ENCODE measurements at regions not wholly inside any gene's neighbourhood (a gene's known extent, or its start where the extent isn't known, plus 50 kb on each side); places are given as distances from the start of the nearest gene placed in this dataset.

GRCh38 chr1:221873673-221874072 is 131.8 kb upstream of the DUSP10 start:
- no peaks in the 10 kb centered on the region for H3K9me2 ChIP-seq (replicated peaks; ENCODE audit: low read length)
- H4K20me1 ChIP-seq (ENCODE audit: low read length), result no peaks in the 10 kb centered on the region
- no TSS peak for BruUV-seq (replicated peaks)
- no peak overlapping the region for H3K4me2 ChIP-seq (ENCODE audit: low read length)
- no peaks in the 10 kb centered on the region for H3F3A ChIP-seq (ENCODE audit: low read length, unreplicated experiment)
- no peak overlapping the region for H3K27ac ChIP-seq (ENCODE audit: low read length)
- no peaks in the 10 kb centered on the region for H3K27me3 ChIP-seq (ENCODE audit: low read length)
- ATAC-seq, result no peak
- H3K4me1 ChIP-seq (ENCODE audit: insufficient read depth, low read length), result peaks cover 18% of the 10 kb centered on the region
- H2AFZ ChIP-seq (ENCODE audit: low read length), result no peak overlapping the region
- H3K79me2 ChIP-seq (ENCODE audit: low read length), result no peaks in the 10 kb centered on the region
- DNase-seq, result no peak
- CTCF ChIA-PET, result no interaction called here
- H3K9ac ChIP-seq (ENCODE audit: low read length), result no peak overlapping the region
- intact Hi-C loops (cut with micrococcal nuclease), result no loop called here
- POLR2A ChIA-PET (ENCODE audit: unreplicated experiment), result no interaction called here
- H3K4me3 ChIP-seq (ENCODE audit: low read length), result no peak overlapping the region
- TF ChIP-seq CTCF (conservative IDR thresholded peaks at IDR 0.05; ENCODE audit: low read depth, low read length) (no peak), EZH2 (IDR thresholded peaks at IDR 0.05; ENCODE audit: low read length, unreplicated experiment) (no peak), EZH2phosphoT487 (IDR thresholded peaks at IDR 0.05; ENCODE audit: borderline replicate concordance, low read length) (no peak)
- H3K9me3 ChIP-seq (ENCODE audit: low read length), result no peaks in the 10 kb centered on the region
- H3K36me3 ChIP-seq (ENCODE audit: low read depth, low read length), result no peaks in the 10 kb centered on the region

- no peak overlapping the region for H3K27ac ChIP-seq (ENCODE audit: low read length)
- no peaks in the 10 kb centered on the region for H3K9me2 ChIP-seq (replicated peaks; ENCODE audit: low read length)
- no peak overlapping the region for H3K4me3 ChIP-seq (ENCODE audit: low read length)
- BruUV-seq (replicated peaks), result no TSS peak
- H3F3A ChIP-seq (ENCODE audit: low read length, unreplicated experiment), result no peaks in the 10 kb centered on the region
- intact Hi-C loops (cut with micrococcal nuclease), result no loop called here
- no peaks in the 10 kb centered on the region for H4K20me1 ChIP-seq (ENCODE audit: low read length)
- no peaks in the 10 kb centered on the region for H3K79me2 ChIP-seq (ENCODE audit: low read length)
- no peak overlapping the region for H2AFZ ChIP-seq (ENCODE audit: low read length)
- H3K4me1 ChIP-seq (ENCODE audit: insufficient read depth, low read length), result peaks cover 23% of the 10 kb centered on the region
- H3K27me3 ChIP-seq (ENCODE audit: low read length), result no peaks in the 10 kb centered on the region
- POLR2A ChIA-PET (ENCODE audit: unreplicated experiment), result no interaction called here
- H3K9ac ChIP-seq (ENCODE audit: low read length), result no peak overlapping the region
- no peak for ATAC-seq
- CTCF ChIA-PET, result no interaction called here
- no peak for DNase-seq
- no peaks in the 10 kb centered on the region for H3K9me3 ChIP-seq (ENCODE audit: low read length)
- H3K4me2 ChIP-seq (ENCODE audit: low read length), result no peak overlapping the region
- H3K36me3 ChIP-seq (ENCODE audit: low read depth, low read length), result no peaks in the 10 kb centered on the region
- TF ChIP-seq CTCF (conservative IDR thresholded peaks at IDR 0.05; ENCODE audit: low read depth, low read length) (no peak), EZH2 (IDR thresholded peaks at IDR 0.05; ENCODE audit: low read length, unreplicated experiment) (no peak), EZH2phosphoT487 (IDR thresholded peaks at IDR 0.05; ENCODE audit: borderline replicate concordance, low read length) (no peak)
Observed at GRCh38 chr1:221871056-221871455, 129.2 kb upstream of the DUSP10 start.

DNA sequence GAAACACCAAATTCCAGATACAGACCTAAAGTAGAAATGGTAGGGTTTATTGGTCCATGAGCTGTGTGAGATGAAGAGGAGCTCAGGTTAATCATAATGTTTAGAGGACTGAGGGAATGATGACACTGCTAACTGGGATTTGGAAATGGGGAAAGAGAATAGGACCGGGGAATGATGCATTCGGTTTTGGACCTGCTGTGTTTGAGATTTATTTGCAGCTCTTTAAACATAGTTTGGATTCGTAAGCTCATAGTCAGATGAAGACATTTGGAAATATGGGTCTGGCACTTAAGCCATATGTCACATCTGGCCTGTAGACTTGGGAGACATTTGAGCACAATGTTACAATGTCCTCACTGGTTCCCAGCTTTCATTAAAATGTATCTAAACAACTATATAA is 127.9 kb upstream of the DUSP10 start:
- TF ChIP-seq CTCF (conservative IDR thresholded peaks at IDR 0.05; ENCODE audit: low read depth, low read length) (no peak), EZH2phosphoT487 (IDR thresholded peaks at IDR 0.05; ENCODE audit: borderline replicate concordance, low read length) (no peak), EZH2 (IDR thresholded peaks at IDR 0.05; ENCODE audit: low read length, unreplicated experiment) (no peak)
- H3K36me3 ChIP-seq (ENCODE audit: low read depth, low read length), result no peaks in the 10 kb centered on the region
- BruUV-seq (replicated peaks), result no TSS peak
- H3K4me2 ChIP-seq (ENCODE audit: low read length), result peak overlapping the region; percentile 76; the same call in 1 of the 2 replicates
- intact Hi-C loops (cut with micrococcal nuclease), result loop anchor here (1.0 to 2.0 kb wide), 4 partner anchors 18 to 260 kb away; partner anchors contain the start of gene DUSP10
- no peaks in the 10 kb centered on the region for H3F3A ChIP-seq (ENCODE audit: low read length, unreplicated experiment)
- no peaks in the 10 kb centered on the region for H3K9me2 ChIP-seq (replicated peaks; ENCODE audit: low read length)
- H3K79me2 ChIP-seq (ENCODE audit: low read length), result no peaks in the 10 kb centered on the region
- peaks cover 23% of the 10 kb centered on the region for H3K4me1 ChIP-seq (ENCODE audit: insufficient read depth, low read length)
- no peaks in the 10 kb centered on the region for H3K9me3 ChIP-seq (ENCODE audit: low read length)
- no peaks in the 10 kb centered on the region for H4K20me1 ChIP-seq (ENCODE audit: low read length)
- H3K9ac ChIP-seq (ENCODE audit: low read length), result no peak overlapping the region
- ATAC-seq (peak; percentile 25), DNase-seq (peak; percentile 58)
- no peak overlapping the region for H2AFZ ChIP-seq (ENCODE audit: low read length)
- CTCF ChIA-PET, result interaction anchor here (0.7 kb wide), 1 partner anchor 127 kb away, joined by 4 read pairs; no protein-coding TSS in a partner anchor
- peak overlapping the region; percentile 49 for H3K27ac ChIP-seq (ENCODE audit: low read length)
- POLR2A ChIA-PET (ENCODE audit: unreplicated experiment), result interaction anchor here (0.6 kb wide), 1 partner anchor 129 kb away, joined by 3 read pairs; no protein-coding TSS in a partner anchor
- no peak overlapping the region for H3K4me3 ChIP-seq (ENCODE audit: low read length)
- H3K27me3 ChIP-seq (ENCODE audit: low read length), result no peaks in the 10 kb centered on the region

Measured in PC-3 (cell line).